ENCODE measurements at regions not wholly inside any gene's neighbourhood (a gene's known extent, or its start where the extent isn't known, plus 50 kb on each side); places are given as distances from the start of the nearest gene placed in this dataset.

- DNase-seq = no peak
Observed at GRCh38 chr4:71938776-71939175, 93.0 kb upstream of the NPFFR2 start.

- peak; percentile 13 for DNase-seq
Observed at GRCh38 chr4:71941001-71941400, 90.8 kb upstream of the NPFFR2 start.

DNA sequence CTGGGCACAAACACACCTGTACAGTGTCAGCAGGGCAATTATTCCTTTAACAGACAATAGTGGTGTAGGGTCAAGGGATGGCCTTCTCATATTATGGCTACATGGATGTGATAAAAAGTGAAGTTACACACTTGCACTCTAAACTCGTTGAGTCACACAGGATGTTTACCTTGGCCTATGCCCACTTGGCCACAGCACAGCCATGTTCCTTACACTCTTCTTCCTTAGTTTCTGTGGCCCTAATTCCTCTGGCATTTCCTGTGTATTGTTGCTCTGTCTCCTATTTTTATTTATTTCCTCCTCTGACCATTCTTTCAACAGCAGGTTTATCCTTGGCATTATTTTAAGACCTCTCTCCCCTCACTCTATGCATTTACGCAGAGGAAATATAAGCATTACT is 86.8 kb upstream of the NPFFR2 start:
- no peak for DNase-seq

DNA sequence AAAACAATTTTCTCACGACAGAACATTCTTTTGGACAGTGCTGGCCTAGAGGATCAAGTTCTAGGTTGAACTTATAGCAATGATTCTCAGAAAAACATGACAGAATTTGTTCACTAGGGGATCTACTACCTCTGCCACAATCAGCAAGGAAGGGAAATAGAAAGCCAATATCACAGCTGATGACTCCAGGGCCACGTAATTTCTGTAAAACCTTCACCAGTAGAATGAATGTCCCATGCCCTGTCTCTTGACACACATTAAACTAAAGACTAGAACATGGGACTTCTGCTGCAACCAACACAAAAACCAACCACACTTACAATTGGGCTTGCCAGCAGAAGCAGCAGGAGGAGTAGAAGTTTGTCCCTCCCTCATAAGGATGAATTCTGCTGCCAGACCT is 86.0 kb upstream of the NPFFR2 start:
- DNase-seq = no peak

DNA sequence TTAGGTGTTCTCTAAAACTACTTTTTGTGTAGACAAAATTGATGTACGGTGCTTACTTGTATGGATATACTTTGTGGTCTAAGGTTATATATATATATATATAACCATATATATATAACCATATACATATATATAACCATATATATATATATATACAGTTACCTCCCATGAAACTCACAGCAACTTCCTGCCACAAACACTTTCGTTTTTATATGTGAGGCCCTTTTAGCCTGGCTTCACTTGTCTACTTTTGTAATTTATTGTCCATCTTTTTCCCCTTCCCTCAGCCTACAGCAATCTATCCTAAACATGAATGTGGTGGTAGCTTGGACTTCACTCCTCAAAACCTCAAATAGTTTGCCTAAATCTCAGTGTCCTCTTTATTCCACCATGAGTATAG is 72.8 kb upstream of the NPFFR2 start:
- DNase-seq = no peak

DNA sequence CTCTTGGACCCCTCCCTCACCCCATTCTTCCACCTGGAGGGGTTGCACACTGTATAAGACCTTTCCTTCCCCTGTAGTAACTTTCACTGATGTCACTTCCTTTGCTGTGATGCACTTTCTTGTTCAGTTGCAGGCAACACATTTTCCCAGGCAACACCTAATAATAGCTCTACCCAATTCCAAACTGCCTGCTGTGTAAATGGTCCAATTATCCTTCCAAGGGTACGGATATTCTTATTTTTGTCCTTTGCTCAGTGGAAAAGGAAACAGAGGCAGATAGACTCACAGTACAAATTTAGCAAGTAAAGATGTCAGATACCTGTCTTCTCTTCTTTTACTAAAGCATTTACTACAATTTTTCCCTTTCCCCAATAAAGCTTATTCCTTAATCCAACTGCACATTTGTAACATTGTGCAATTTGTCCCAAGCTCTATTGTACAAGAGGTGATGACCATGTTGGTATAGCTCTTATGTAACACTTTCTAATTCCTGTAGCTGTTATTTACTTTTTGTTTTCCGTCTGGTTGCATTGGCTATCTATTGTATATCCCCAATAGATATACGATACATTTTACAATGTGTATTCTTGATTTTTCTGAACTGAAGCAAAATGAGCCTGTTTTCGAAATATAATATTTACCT is 69.1 kb upstream of the NPFFR2 start:
- no peak for DNase-seq

- no peak for DNase-seq
Observed at GRCh38 chr4:71974681-71975080, 57.1 kb upstream of the NPFFR2 start.

GRCh38 chr4:71976523-71976922 is 55.3 kb upstream of the NPFFR2 start:
- no peak for DNase-seq

- no peak for DNase-seq
Observed at GRCh38 chr4:71978210-71978835, 53.5 kb upstream of the NPFFR2 start.

DNA sequence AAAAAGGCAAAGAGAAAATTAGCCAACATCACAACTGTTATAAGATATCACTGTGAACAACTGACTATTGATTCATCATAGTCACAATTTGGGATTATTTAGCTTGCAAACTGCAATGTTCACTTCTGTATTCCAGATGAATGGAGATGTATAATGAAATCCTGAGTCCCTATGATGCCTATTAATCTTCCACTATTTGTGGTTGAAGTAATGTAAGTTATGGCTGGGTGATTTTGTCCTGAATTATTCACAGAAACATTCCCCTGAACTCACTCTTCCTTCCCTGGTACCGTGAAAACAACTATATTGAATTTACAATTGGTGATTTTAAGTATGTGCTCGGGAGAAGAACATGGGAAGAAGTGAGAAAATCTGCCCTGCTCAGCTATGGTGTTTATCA is 50.8 kb upstream of the NPFFR2 start:
- no peak for DNase-seq

All from hematopoietic multipotent progenitor cell treated with erythropoietin and hydrocortisone succinate and interleukin-3 and kit ligand, for 8 days (in vitro differentiated cells).